GM12878 (cell line): ENCODE measurements at regions not wholly inside any gene's neighbourhood (a gene's known extent, or its start where the extent isn't known, plus 50 kb on each side); places are given as distances from the start of the nearest gene placed in this dataset.

Experiments
- ATAC-seq: fragments of 200-7000 bp; cut with Tn5 transposase; 3 replicates; pipeline ENCODE4 v1.9.1; 2020; ENCODE audit warnings: mild to moderate bottlenecking, moderate library complexity
- BruUV-seq: library from RNA; stranded (reverse); fragments of 400-500 nt; replicated peaks from 2 replicates; lab custom pipeline; 2021; lab: Mats Ljungman, UMichigan
- CTCF ChIA-PET: fragments of 300-600 bp; sonication (Branson Sonifier 250); formaldehyde crosslinking; extraction: SDS; loops from one replicate; lab custom pipeline; 2021; ENCODE audit warnings: inconsistent platforms; lab: Yijun Ruan, JAX
- POLR2A ChIA-PET: fragments of 350-600 bp; formaldehyde crosslinking; extraction: SDS; loops from one replicate; lab custom pipeline; 2021; ENCODE audit warnings: inconsistent platforms; lab: Charles Lee
- RAD21 ChIA-PET: fragments of 300-600 bp; sonication (Branson Sonifier 250); formaldehyde crosslinking; loops from one replicate; lab custom pipeline; 2023; ENCODE audit warnings: antibody characterized with exemption; ENCODE audit not compliant: unreplicated experiment; lab: Charles Lee
- SMC1A ChIA-PET: fragments of 300-600 bp; sonication (Branson Sonifier 250); formaldehyde crosslinking; loops from one replicate; lab custom pipeline; 2023; ENCODE audit not compliant: unreplicated experiment, uncharacterized antibody; lab: Charles Lee
- DNase-seq: peaks from one replicate; pipeline ENCODE4 v3.0.0-alpha.2; 2011; ENCODE audit warnings: low read depth, low spot score
- FAIRE-seq: peaks from 3 replicates; lab custom pipeline; 2011; peaks lifted over from hg19 to GRCh38; lab: Jason Lieb, UNC
- H2AFZ ChIP-seq: 2 replicates; pipeline ENCODE4 v1.6.0; 2011; ENCODE audit warnings: low read depth, low read length, control low read depth; ENCODE audit not compliant: control insufficient read depth
- H3K27ac ChIP-seq: 2 replicates; pipeline ENCODE4 v1.5.1; 2011; ENCODE audit warnings: control low read depth; ENCODE audit not compliant: control insufficient read depth, insufficient read depth
- H3K27me3 ChIP-seq, 2 experiments: replicated peaks in 1 of 2; 2 replicates each; pipeline versions ENCODE4 v1.6.0 to v1.6.1; 2011; ENCODE audit warnings: low read length in 1 of 2; ENCODE audit not compliant: control insufficient read depth in 2 of 2, insufficient read depth in 2 of 2
- H3K36me3 ChIP-seq, 2 experiments: 2 replicates each; pipeline ENCODE4 v1.5.1; 2011; ENCODE audit warnings: low read length in 1 of 2; ENCODE audit not compliant: control insufficient read depth in 2 of 2, insufficient read depth in 2 of 2
- H3K4me1 ChIP-seq: 2 replicates; pipeline ENCODE4 v1.6.1; 2011; ENCODE audit warnings: mild to moderate bottlenecking, low read length, moderate library complexity, mixed read lengths; ENCODE audit not compliant: control insufficient read depth, insufficient read depth
- H3K4me2 ChIP-seq: 2 replicates; pipeline ENCODE4 v1.6.0; 2011; ENCODE audit warnings: control low read depth; ENCODE audit not compliant: control insufficient read depth, insufficient read depth
- H3K4me3 ChIP-seq: fragments of 200-600 bp; sonication (generic); 2 replicates; pipeline ENCODE4 v1.5.1; 2016
- H3K79me2 ChIP-seq: 2 replicates; pipeline ENCODE4 v1.6.0; 2011; ENCODE audit warnings: low read length; ENCODE audit not compliant: control insufficient read depth, insufficient read depth
- H3K9ac ChIP-seq: 2 replicates; pipeline ENCODE4 v1.8.0; 2011; ENCODE audit warnings: low read length, control low read depth, mixed read lengths; ENCODE audit not compliant: control insufficient read depth, insufficient read depth
- H3K9me3 ChIP-seq: replicated peaks from 3 replicates; pipeline ENCODE4 v1.5.1; 2011; ENCODE audit warnings: mild to moderate bottlenecking, low read length; ENCODE audit not compliant: control insufficient read depth, insufficient read depth
- H4K20me1 ChIP-seq: 2 replicates; pipeline ENCODE4 v1.6.0; 2011; ENCODE audit not compliant: control insufficient read depth, insufficient read depth
- BRCA1 ChIP-seq: IDR thresholded peaks from 2 replicates; pipeline ENCODE4 v1.6.1; 2011; ENCODE audit warnings: low read depth, low read length, improper control_type of control experiment
- CBX5 ChIP-seq: sonication (generic); IDR thresholded peaks from 2 replicates; pipeline ENCODE4 v1.6.1; 2016; ENCODE audit warnings: low read depth, moderate library complexity, mild to moderate bottlenecking, inconsistent platforms
- ETV6 ChIP-seq, 2 experiments: fragments of 450-650 bp in 1 of 2; IDR thresholded peaks in 1 of 2; conservative IDR thresholded peaks in 1 of 2; 2 replicates each; pipeline ENCODE4 v1.6.1; 2014; ENCODE audit warnings: antibody characterized with exemption in 1 of 2, borderline replicate concordance in 1 of 2, low read depth in 1 of 2, mild to moderate bottlenecking in 1 of 2, moderate library complexity in 1 of 2
- FOXM1 ChIP-seq: IDR thresholded peaks from 2 replicates; pipeline ENCODE4 v1.6.1; 2012; ENCODE audit warnings: low read depth, mild to moderate bottlenecking, inconsistent platforms, low read length, moderate library complexity
- GABPA ChIP-seq: IDR thresholded peaks from 2 replicates; pipeline ENCODE4 v1.6.1; 2014; ENCODE audit warnings: antibody characterized with exemption, low read depth, mild to moderate bottlenecking, inconsistent platforms
- KDM1A ChIP-seq: fragments of 200-600 bp; sonication (generic); IDR thresholded peaks from 2 replicates; pipeline ENCODE4 v1.6.1; 2016; ENCODE audit warnings: borderline replicate concordance
- NFIC ChIP-seq: IDR thresholded peaks from 2 replicates; pipeline ENCODE4 v1.6.1; 2012; ENCODE audit warnings: low read depth, mild to moderate bottlenecking, inconsistent platforms, low read length, moderate library complexity
- NFXL1 ChIP-seq: fragments of 450-650 bp; IDR thresholded peaks from 2 replicates; pipeline ENCODE4 v1.6.1; 2017; ENCODE audit warnings: antibody characterized with exemption, mild to moderate bottlenecking, borderline replicate concordance
- NR2F1 ChIP-seq: fragments of 450-650 bp; conservative IDR thresholded peaks from 2 replicates; pipeline ENCODE4 v1.6.1; 2017; ENCODE audit warnings: mild to moderate bottlenecking
- POLR2A ChIP-seq: IDR thresholded peaks from 2 replicates; pipeline ENCODE4 v1.6.1; 2011; ENCODE audit warnings: low read depth, mild to moderate bottlenecking, low read length
- POU2F2 ChIP-seq: IDR thresholded peaks from 3 replicates; pipeline ENCODE4 v1.6.1; 2011; ENCODE audit warnings: low read depth, mild to moderate bottlenecking, low read length, borderline replicate concordance
- RAD21 ChIP-seq: IDR thresholded peaks from 2 replicates; pipeline ENCODE4 v1.6.1; 2011; ENCODE audit warnings: mild to moderate bottlenecking, low read depth, low read length, moderate library complexity; ENCODE audit not compliant: insufficient read depth
- STAT1 ChIP-seq: fragments of 450-650 bp; conservative IDR thresholded peaks from 2 replicates; pipeline ENCODE4 v1.6.1; 2014; ENCODE audit warnings: antibody characterized with exemption, mild to moderate bottlenecking
- TBL1XR1 ChIP-seq: IDR thresholded peaks from 2 replicates; pipeline ENCODE4 v1.6.1; 2012; ENCODE audit warnings: low read depth, low read length, improper control_type of control experiment
- YBX1 ChIP-seq: fragments of 450-650 bp; IDR thresholded peaks from 2 replicates; pipeline ENCODE4 v1.6.1; 2016; ENCODE audit warnings: antibody characterized with exemption
- WGBS: methylation state at CpG from one replicate; pipeline ENCODE4 v1.1.6; 2016; ENCODE audit warnings: low lambda C conversion rate; ENCODE audit not compliant: insufficient replicate concordance, insufficient coverage; ENCODE audit errors: missing lambda C conversion rate; 5-methylcytosine and 5-hydroxymethylcytosine counted together
- in situ Hi-C: fragments of 300-500 bp; cut with MboI; formaldehyde crosslinking; loops from 9 replicates; pipeline ENCODE4 v1.14.3; 2018; ENCODE audit warnings: mixed read lengths
- intact Hi-C: fragments of 100-400 bp; cut with micrococcal nuclease; formaldehyde crosslinking; loops from one replicate; pipeline ENCODE4 v1.14.2; 2022; ENCODE audit not compliant: unreplicated experiment
- TF ChIP-seq, protein P1 (sequence below): fragments of 450-650 bp; formaldehyde crosslinking; IDR thresholded peaks from 2 replicates; pipeline ENCODE4 v1.4.0; 2022; ENCODE audit warnings: mild to moderate bottlenecking, moderate library complexity

DNA sequence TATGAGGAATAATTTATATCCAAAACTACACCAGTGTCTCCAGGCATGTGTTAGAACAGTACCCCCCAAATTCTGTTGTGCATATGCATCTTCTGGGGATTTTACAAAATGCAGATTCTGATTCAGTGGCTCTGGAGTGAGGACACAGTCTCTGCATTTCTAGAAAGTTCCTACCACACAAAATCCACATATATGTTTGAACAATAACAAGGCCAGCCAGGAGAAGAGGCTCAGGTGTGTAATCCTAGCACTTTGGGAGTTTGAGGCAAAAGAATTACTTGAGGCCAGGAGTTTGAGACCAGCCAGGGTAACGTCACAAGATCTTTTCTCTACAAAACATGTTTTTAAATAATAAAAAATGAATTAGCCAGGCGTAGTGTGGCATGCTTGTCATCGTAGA, 84.9 kb downstream of the ZNF280B start (continued):
- TF ChIP-seq FOXM1 (no peak), GABPA (no peak)

DNA sequence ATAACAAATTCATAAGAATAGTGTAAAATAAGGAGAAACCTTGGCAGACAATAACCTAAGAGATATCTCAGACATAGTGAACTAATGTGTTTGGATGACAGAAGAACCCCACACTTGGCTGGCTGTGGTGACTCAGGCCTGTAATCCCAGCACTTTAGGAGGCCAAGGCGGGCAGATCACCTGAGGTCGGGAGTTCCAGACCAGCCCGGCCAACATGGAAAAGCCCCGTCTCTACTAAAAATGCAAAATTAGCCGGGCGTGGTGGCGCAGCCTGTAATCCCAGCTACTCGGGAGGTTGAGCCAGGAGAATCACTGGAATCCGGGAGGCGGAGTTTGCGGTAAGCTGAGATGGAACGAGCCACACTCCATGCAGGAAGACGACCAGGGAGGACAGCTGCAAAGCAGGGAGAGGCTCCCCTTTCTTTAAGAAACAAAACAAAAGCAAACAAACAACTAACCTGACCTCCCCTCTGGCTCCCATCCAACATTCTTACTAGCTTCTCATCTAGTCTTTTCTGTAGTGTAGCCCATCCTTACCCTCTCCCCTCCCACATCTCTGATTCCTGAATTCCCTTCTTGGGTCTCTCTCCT, 84.2 kb downstream of the ZNF280B start:
- Histone ChIP-seq H3K9me3 (no peaks in the 10 kb centered on the region), H3K9ac (no peak overlapping the region), H3K27me3 (no peaks in the 10 kb centered on the region), H3K4me2 (no peak overlapping the region), H4K20me1 (no peaks in the 10 kb centered on the region), H2AFZ (no peak overlapping the region), H3K27ac (no peak overlapping the region), H3K4me3 (no peak overlapping the region), H3K4me1 (no peaks in the 10 kb centered on the region), H3K36me3 (no peaks in the 10 kb centered on the region), H3K79me2 (no peaks in the 10 kb centered on the region)
- intact Hi-C loops (loop anchor here (5.0 to 10.0 kb wide), 3 partner anchors 38 to 220 kb away; partner anchors contain the start of gene PRAME), in situ Hi-C loops (no loop called here)
- CTCF ChIA-PET, result interaction anchor here (0.9 to 2.1 kb wide), 4 partner anchors 23 to 162 kb away, joined by 4 to 10 read pairs (median 5); no protein-coding TSS in a partner anchor
- TF ChIP-seq CBX5 (no peak), RAD21 (no peak), POLR2A (no peak), NFXL1 (no peak), NR2F1 (no peak), YBX1 (no peak), TBL1XR1 (no peak), POU2F2 (no peak), STAT1 (no peak), NFIC (no peak), KDM1A (no peak), ETV6 (conservative IDR thresholded peaks at IDR 0.05 in 1 of 2, IDR thresholded peaks at IDR 0.05 in 1 of 2; ENCODE audit: borderline replicate concordance in 1 of 2, low read depth in 1 of 2) (no peak), BRCA1 (no peak)
- TF ChIP-seq, protein P1, sequence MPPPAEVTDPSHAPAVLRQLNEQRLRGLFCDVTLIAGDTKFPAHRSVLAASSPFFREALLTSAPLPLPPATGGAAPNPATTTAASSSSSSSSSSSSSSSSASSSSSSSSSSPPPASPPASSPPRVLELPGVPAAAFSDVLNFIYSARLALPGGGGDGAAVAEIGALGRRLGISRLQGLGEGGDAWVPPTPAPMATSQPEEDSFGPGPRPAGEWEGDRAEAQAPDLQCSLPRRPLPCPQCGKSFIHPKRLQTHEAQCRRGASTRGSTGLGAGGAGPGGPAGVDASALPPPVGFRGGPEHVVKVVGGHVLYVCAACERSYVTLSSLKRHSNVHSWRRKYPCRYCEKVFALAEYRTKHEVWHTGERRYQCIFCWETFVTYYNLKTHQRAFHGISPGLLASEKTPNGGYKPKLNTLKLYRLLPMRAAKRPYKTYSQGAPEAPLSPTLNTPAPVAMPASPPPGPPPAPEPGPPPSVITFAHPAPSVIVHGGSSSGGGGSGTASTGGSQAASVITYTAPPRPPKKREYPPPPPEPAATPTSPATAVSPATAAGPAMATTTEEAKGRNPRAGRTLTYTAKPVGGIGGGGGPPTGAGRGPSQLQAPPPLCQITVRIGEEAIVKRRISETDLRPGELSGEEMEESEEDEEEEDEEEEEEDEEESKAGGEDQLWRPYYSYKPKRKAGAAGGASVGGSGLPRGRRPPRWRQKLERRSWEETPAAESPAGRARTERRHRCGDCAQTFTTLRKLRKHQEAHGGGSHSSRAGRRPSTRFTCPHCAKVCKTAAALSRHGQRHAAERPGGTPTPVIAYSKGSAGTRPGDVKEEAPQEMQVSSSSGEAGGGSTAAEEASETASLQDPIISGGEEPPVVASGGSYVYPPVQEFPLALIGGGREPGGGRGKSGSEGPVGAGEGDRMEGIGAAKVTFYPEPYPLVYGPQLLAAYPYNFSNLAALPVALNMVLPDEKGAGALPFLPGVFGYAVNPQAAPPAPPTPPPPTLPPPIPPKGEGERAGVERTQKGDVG, result no peak
- SMC1A ChIA-PET, result interaction anchor here (0.7 to 1.3 kb wide), 2 partner anchors 26 to 38 kb away, joined by 3 read pairs; no protein-coding TSS in a partner anchor
- no peak for DNase-seq
- no peak for FAIRE-seq
- RAD21 ChIA-PET, result interaction anchor here (1.0 to 1.1 kb wide), 2 partner anchors 14 to 26 kb away, joined by 3 read pairs; no protein-coding TSS in a partner anchor
- no TSS peak for BruUV-seq
- POLR2A ChIA-PET, result interaction anchor here (0.5 to 1.7 kb wide), 2 partner anchors 11 to 26 kb away, joined by 3 to 4 read pairs; no protein-coding TSS in a partner anchor
- no peak for ATAC-seq
- WGBS, result 81% methylated on average over 13 of the region's 13 CpGs
